AG08396 (cell line): ENCODE measurements at regions not wholly inside any gene's neighbourhood (a gene's known extent, or its start where the extent isn't known, plus 50 kb on each side); places are given as distances from the start of the nearest gene placed in this dataset.

Experiments used
- DNase-seq: peaks from one replicate; pipeline ENCODE4 v3.0.0; 2012; ENCODE audit warnings: low spot score, mixed read lengths

DNA sequence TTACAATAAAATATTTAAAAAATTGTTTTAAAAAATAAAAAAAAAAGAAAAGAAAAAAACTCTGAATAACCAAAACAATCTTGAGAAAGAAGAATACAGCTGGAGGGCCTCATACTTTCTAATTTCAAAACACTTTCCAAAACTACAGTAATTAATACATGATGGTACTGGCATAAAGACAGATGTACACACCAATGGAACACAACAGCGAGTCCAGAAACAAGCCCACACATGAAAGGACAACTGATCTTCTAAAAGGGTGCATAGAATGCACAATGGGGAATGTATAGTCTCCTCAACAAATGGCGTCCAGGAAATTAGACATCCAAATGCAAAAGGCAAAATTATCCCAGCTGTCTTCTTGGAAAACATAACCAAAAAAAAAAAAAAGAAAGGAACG lies 99.6 kb downstream of the LURAP1L start:
- DNase-seq: no peak

DNA sequence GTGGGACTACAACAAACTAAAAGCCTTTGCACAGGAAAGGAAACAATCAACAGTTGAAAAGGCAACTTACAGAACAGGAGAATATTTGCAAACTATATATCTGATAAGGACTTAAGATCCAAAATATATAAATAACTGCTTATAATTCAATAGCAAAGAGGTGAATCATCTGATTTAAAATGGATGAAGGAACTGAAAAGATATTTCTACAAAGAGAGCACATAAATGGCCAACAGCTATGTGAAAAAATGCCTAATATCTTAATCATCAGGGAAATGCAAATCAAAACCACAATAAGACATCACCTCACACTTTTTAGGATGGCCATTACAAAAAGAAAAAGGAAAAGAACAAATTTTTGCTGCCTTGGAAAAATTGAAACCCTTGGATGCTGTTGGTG lies 100.4 kb downstream of the LURAP1L start:
- DNase-seq: no peak

DNA sequence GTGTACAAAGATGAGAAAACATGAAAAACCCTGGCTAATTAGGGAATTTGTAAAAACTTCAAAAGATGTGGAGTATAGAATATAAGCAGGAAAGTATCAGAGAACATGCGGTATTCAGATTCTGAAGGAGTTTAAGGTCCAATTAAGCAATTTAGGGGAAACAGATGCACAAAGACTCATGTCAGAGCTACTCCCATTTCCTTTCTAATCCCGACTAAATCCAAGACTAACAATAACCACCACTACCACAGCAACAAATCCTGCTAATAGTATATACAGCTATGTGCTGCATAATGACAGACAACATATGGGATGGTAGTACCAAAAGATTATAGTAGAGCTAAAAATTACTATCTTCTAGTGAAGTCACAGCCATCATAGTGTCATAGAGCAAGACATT lies 102.1 kb downstream of the LURAP1L start:
- no peak for DNase-seq

DNA sequence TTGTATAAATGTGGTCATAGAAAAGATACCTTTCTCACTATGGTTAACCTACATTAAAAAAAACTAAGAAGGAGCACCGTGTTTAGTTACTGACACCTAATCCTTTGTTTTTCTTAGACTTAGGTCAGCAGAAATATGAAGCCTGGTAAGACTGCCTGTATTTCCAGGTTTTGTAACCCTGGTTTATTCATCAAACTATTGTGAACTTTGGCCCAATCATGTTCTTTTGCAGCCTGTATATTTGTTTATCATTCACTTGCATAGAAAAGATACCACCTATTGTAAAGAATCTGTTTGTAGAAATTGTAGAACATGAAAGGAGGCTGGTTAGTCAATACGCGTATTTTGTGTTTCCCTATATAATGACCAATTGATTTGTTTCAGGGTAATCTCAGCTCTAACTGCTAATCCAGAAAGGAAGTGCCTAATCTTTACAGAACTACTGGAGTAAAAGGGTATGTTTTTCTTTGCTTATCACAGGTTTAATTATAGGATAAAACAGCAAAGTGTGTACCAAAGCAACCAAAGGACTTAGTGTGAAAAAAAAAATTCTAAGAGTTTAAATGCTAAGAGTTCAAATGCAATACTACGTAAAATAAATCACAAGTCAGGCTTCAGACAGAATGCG lies 103.6 kb downstream of the LURAP1L start:
- DNase-seq: no peak

DNA sequence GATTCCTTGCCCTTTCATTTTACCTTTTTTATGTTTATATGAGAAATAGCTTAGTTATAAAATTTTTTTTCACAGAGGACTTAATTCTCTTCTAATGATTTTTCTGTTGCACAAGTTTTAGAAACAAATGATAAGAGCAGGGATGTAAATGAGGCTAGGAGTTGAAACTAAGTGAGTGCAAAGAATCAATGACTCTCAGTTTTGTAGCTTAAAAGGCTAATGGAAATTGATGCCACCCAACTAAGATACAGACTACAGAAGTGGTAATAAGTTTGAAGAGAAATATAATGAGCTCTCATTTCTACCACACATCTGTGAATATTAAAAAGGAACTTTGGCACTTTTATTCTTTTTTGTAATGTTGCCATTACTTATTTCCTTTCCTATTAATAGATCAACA lies 105.1 kb downstream of the LURAP1L start:
- DNase-seq: no peak

DNA sequence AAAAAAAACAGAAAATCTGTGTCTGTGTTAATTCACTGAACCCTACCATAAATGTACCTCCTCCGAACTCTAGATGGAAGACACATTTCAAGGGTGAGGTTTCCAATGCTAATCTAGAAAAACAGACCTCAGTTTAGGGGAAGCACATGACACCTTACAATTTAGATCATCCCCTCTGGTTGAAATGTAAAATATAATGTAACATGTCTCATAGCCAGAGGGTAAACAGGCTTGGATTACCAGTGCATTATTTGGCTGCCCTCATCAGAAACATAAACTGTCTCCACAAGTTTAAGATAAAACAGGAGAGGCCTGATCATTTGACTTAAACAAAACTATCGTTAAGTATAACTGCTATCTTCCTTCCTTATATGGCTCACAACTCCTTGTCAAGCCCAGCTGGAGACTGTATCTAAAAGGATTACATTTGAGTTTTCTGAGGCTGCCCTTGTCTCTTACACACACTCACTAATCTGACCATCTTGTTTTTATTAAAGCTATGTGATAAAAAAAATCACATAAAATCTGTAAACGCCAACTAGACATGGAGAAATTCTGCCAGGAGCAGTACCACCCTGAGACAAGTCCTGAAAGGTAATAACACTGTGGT lies 105.7 kb downstream of the LURAP1L start:
- DNase-seq: no peak

DNA sequence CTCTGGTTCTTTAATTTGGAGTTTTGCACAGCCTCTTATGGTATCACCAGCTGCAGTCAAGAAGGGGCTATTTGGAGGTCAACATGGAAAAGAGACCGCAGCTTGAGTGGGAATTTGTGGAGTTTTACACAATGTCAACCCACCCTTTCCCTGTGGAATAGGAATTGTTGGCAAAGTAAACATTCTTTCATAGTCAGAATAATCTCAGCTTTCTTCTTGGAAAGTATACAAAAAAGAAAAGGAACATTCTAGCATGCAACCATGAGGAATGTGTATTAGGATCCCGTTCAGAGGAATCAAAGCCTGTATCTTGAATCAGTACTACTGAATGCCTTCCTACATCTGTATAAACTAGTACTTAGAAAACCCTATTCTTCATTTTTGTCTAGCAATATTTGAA lies 107.6 kb downstream of the LURAP1L start:
- no peak for DNase-seq

DNA sequence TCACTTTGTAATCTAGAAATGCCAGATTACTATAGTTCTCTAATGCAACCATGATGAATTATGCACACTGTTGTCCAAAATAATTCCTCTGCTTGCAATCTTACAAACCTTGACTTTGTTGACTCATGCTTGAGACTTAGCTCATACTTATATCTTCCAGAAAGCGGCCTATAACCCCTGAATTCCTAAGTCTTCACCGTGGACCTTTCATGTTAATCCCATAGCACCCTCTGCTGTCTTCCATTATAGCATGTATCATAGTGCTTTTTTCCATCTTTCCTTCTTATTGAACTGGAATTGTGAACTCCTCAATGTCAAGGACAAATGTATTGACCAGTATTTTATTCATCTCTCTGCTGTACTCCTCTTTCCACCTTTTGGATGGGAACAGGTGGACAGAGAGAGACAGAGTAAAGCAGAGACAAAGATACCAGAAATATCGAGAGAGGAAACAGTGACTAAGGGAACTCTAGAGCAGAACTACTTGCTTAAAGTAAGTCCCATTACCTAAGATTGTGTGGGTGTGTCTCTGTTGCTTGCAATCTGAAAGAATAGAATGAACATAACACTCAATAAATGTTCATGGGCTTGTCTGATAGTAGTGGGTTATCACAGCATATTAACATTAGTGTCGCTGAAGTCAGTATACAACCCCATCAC lies 110.0 kb downstream of the LURAP1L start:
- peak; percentile 46 for DNase-seq

DNA sequence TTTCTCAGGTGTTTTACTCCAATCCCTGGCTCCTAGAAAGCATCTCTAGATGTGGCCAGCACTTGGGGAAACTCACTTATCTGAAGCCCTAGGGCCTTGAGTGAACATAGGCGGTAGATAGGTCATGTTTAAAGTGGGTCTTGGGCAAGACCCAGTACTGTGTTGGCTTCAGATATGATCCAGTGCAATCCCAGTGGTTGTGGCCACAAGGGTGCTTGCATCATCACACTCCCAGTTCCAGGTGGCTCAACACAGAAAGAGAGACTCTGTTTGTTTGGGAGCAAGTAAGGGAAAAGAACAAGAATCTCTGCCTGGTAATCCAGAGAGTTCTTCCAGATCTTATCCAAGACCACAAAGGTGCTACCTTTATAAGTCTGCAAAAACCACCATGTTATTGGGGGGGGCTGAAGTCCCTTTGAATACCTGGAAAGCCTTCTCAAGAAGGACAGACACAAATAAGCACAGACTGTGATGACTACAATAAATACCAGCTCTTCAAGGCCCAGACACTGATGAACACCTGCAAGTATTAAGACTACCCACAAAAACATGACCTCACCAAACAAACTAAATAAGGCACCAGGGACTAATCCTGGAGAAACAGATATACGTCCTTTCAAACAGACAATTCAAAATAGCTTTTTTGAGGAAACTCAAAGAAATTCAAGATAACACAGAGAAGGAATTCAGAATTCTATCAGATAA lies 114.7 kb downstream of the LURAP1L start:
- DNase-seq: no peak

DNA sequence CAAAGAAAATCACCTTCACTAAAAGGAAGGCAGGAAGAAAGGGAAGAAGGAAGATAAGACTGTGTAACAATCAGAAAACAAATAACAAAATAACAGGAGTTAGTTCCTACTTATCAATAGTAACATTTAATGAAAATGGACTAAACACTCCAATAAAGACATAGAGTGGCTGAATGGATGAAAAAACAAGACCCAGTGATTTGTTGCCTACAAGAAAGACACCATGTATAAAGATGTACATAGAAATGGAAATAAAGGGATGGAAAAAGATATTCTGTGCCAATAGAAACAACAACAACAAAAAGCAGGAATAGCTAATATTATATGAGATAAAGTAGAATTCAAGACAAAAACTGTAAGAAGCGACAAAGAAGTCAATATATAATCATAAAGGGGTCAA lies 116.8 kb downstream of the LURAP1L start:
- DNase-seq: no peak

DNA sequence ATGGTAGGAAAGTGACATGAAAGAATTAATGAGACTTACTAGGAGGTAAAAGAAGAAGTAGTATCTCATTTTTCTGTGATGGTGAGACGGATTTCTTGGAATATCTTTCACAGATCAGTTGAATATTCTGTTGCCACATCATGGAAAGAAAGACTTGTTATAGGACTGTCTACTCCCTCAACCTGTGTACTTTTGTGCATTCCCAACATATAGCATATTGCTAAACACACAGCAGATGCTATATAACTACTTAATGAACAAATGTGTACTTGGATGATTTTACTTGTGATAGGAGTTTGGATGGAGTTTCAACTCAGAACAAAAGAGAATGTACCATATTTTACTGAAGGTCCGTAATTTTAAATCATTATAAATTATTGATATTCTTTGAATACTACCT lies 128.5 kb downstream of the LURAP1L start:
- DNase-seq: no peak

DNA sequence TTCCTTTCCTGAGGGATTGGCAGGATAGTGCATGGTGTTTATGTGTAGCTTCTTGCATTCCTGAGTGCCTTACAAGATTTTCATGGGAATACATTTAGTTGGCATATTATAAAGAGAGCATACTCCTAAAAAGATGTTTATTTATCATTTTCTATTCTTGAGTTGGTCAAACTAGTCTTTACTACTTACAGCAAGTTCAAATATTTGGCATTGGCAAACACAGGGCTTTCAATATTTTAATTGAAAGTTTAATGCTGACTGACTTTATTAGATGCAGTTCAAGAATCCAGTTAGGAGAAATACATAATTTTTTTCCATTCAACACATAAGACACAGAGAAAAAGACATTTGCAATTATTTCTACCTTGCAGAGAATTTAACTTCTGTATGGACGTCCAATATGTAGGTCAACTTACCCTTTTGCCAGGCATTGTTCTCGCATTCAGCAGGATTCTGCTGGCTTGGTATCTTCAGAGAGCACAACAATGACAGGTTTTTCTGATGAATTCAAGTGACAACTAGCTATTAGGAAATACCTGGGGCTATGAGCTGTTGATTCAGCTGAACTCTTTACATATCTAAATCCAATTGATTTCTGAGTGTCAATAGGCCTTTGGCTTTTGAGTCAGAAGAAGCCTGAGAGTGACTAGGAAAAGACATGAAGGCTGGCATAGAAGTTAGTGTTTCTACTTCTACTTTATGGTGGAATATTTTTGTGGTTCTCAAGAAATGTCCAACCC lies 129.6 kb downstream of the LURAP1L start:
- no peak for DNase-seq

DNA sequence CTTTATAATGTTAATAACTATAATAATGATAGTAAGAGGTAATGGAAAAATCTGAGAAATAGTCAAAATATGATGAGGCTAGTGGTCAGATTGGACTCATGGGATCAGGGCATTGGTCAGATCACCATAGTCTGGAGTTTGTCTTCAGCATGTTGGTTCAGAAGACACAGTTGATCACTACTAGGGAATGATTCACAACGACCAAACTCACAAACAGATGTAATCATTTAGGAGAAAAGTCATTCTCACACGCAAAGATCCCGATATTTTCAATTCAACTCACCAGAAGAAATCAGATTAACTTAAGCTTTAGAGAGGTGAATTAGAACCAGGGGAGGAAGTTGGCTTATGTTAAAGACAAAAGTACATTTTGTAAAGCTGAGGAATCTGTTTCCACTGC lies 131.8 kb downstream of the LURAP1L start:
- DNase-seq: no peak

DNA sequence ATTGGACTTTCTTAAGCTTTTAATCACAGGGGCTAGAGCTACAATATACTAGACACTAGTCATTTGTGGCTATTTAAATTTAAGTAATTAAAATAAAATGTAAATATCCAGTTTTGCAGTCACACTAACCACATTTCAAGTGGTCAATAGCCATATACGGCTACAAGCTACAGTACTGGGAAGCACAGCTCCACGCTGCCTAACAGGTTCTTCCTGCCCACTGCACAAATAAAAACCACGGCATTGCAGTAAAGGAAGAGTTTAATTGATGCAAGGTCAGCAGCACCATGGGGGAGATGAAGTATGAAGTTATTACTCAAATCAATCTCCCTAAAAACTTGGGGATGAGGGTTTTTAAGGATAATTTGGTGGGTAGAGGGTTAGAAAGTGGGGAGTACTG lies 134.1 kb downstream of the LURAP1L start:
- DNase-seq: no peak

DNA sequence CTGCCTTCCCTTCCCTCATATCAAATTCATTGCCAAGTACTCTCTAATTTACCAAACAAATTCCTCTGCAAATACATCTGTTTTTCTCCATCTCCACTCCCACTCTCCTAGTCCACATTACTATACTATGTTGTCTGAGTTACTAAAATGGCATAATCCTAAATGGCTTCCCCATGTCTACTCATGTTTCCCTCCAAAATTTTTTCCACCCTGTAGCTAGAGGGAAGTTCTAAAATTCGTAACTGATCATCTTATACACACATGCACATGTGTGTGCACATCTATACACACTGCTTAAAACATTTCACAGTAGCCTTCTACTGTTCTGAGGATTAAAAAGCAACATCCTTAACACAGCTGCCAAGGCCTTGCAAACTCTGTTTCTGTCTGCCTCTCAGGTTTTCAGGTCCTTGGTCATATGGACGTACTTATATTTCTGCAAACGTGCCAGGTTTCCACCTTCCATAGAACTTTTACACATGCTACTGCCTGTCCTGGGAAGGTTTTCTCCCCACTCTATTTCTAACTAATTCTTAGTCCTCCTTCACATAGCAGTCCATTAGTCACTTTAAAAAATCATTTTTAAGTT lies 140.6 kb downstream of the LURAP1L start:
- no peak for DNase-seq

DNA sequence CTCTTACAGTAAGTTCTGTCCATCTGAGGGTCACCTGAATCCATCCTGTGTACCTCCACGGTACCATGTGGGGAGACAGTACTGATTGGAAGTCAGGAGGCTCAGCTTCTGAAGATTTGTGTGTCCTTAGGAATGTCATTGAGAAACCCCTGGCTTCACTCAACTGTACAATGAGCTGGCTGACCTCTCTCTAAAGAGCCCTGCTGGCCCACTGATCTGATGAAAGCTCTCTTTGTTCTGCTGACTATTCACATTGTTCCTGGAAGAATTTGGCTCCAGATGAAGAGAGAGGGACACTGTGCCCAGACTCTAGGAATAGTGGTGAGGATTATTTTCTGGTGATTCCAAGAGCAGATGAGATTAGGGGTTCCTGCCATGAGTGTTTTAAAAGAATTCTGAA lies 141.2 kb downstream of the LURAP1L start:
- no peak for DNase-seq

DNA sequence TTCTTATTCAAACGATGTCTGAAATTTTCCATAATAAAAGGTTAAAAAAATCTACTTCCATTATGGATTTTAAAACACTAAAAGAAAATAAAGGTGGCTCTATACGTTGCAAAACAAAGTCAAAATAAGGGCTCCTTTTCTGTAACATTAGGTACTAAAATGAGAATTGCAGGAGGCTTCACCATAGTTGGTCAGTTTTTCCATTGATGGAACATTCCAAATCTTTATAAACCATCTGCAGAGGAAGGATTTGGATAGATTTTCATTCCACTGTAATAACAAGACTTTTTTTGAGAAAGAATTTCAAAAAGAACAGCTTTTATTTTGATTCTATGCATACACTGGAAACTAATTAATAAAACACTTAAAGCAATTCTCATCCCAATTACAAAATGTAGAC lies 145.6 kb downstream of the LURAP1L start:
- no peak for DNase-seq

DNA sequence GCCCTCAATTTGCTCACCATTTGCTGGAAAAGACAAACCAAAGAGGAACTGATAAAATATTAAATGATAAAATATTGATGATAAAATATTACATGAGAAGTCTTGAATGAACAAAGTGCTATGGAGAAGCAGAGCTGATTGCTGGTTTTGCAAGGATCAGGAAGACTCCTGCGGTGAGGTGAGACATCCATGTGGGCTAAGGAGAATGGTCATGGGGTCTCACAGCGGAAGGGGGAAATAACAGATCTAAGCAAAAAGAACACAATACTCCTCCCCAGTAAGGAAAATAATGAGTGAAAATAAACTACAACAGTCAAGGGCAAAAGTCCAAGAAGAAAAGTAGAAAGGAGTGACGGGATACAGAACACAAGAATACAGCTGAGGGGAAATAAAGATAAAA lies 146.8 kb downstream of the LURAP1L start:
- DNase-seq: no peak

DNA sequence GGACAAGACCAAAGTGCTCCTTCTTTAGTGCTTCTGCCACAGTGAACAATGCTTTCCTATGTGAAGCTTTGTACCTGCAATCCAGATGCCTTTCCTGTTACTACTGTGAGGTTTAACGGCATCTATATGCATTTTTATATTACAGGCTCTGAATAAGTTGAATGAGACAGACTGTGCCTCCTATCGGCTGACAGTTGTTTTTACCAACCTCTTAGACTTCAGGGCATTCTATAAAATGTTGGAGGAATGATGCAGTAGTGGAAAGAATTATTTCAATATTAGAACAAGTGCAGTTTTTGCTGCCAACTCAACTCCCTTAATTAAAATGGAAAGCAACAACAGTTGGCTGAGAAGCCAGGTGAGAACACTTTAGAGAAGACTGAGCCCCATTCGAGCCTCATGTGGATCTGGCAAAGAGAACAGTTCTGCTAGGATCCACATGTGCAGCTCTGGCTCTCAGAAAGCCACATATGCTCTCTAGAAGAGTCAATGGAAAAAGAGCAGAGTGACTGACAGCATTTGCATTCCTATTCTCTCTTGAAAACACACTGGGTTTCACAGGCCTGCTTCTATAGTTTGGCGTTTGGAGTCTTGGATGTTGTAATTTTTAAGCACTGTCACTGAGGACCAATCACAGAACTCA lies 147.5 kb downstream of the LURAP1L start:
- DNase-seq: no peak

DNA sequence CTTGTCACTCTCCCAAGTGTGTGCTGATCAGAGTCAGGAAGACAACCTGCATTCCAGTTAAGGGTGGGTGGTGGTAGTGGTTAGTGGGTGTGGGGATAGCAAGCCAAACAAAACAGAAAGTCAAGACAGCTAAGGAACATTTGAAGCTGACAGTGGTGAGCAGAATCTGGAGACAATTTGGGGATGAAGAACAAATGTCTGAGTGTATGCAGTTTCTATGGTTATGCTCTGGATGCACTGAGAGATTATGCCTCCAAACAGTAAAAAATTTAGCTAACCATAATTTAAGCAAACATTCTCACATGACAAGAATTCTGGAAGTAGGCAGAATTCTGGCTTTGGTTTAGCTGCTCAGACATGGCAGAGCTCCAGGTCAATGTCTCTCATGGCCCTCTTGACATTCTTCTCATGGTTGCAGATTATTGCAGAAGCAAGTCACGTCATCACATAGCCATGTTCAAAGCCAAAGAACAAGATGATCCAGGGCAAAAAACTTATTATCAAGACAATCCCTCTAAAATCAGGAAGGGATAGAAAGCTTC lies 148.7 kb downstream of the LURAP1L start:
- DNase-seq: peak; percentile 61

DNA sequence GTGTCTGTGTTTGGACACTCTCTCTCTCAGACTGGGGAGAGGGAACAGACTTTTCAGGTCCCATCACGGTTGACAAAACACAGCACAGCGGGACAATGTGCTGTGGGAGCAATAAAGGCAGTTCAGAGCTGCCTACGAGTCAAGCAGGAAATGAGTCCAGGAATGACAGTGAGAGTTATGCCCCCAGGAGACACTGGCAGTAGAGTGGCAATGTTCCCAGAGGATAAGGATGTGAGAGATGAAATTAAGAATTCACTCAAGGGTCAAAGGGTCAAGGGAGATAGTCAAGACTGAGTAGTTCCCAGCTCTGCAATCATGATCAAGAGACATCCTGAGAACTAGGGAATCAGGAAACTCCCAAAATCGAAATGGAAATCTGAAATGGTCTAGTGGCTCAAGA lies 156.1 kb downstream of the LURAP1L start:
- no peak for DNase-seq
